Astrocyte (in vitro differentiated cells and primary cell): ENCODE measurements at regions not wholly inside any gene's neighbourhood (a gene's known extent, or its start where the extent isn't known, plus 50 kb on each side); places are given as distances from the start of the nearest gene placed in this dataset.

Experiments
- DNase-seq: peaks from one replicate; pipeline ENCODE4 v3.0.0-alpha.2; 2010; ENCODE audit warnings: low read depth
- FAIRE-seq: peaks from 2 replicates; lab custom pipeline; 2011; peaks lifted over from hg19 to GRCh38; lab: Jason Lieb, UNC
- H2AFZ ChIP-seq: 2 replicates; pipeline ENCODE4 v1.6.0; 2012; ENCODE audit warnings: low read depth, low read length, inconsistent platforms
- H3K27ac ChIP-seq: 2 replicates; pipeline ENCODE4 v1.5.1; 2011; ENCODE audit warnings: low read depth, low read length, inconsistent platforms
- H3K27me3 ChIP-seq: 2 replicates; pipeline ENCODE4 v1.6.0; 2011; ENCODE audit warnings: low read length, inconsistent platforms; ENCODE audit not compliant: insufficient read depth
- H3K36me3 ChIP-seq: 2 replicates; pipeline ENCODE4 v1.5.1; 2011; ENCODE audit warnings: low read length, inconsistent platforms; ENCODE audit not compliant: insufficient read depth
- H3K4me1 ChIP-seq: 2 replicates; pipeline ENCODE4 v1.5.1; 2011; ENCODE audit warnings: low read length, inconsistent platforms; ENCODE audit not compliant: insufficient read depth
- H3K4me2 ChIP-seq: 2 replicates; pipeline ENCODE4 v1.6.0; 2012; ENCODE audit warnings: low read length, inconsistent platforms
- H3K4me3 ChIP-seq: 2 replicates; pipeline ENCODE4 v1.5.1; 2011; ENCODE audit warnings: low read depth, mild to moderate bottlenecking, low read length, inconsistent platforms; ENCODE audit not compliant: insufficient read depth
- H3K79me2 ChIP-seq: 2 replicates; pipeline ENCODE4 v1.6.0; 2012; ENCODE audit warnings: mild to moderate bottlenecking, low read length, inconsistent platforms; ENCODE audit not compliant: insufficient read depth
- H3K9ac ChIP-seq: 2 replicates; pipeline ENCODE4 v1.6.0; 2012; ENCODE audit warnings: mild to moderate bottlenecking, low read length, inconsistent platforms
- H3K9me3 ChIP-seq: 2 replicates; pipeline ENCODE4 v1.5.1; 2012; ENCODE audit warnings: low read depth, mild to moderate bottlenecking, low read length, inconsistent platforms; ENCODE audit not compliant: insufficient read depth
- H4K20me1 ChIP-seq: 2 replicates; pipeline ENCODE4 v1.6.0; 2012; ENCODE audit warnings: low read length, inconsistent platforms; ENCODE audit not compliant: insufficient read depth
- H3K27ac Mint-ChIP-seq: one replicate; pipeline ENCODE4 v1.8.0; 2021; ENCODE audit warnings: mild to moderate bottlenecking, mixed read lengths; ENCODE audit not compliant: unreplicated experiment
- H3K27me3 Mint-ChIP-seq: one replicate; pipeline ENCODE4 v1.8.0; 2021; ENCODE audit warnings: low read depth, mixed read lengths; ENCODE audit not compliant: unreplicated experiment
- H3K36me3 Mint-ChIP-seq: one replicate; pipeline ENCODE4 v1.8.0; 2021; ENCODE audit warnings: low read depth, mixed read lengths; ENCODE audit not compliant: unreplicated experiment
- H3K4me1 Mint-ChIP-seq: one replicate; pipeline ENCODE4 v1.8.0; 2021; ENCODE audit warnings: low read depth, mixed read lengths; ENCODE audit not compliant: unreplicated experiment
- H3K4me3 Mint-ChIP-seq: one replicate; pipeline ENCODE4 v1.8.0; 2021; ENCODE audit warnings: mild to moderate bottlenecking, moderate library complexity, mixed read lengths; ENCODE audit not compliant: unreplicated experiment
- H3K9me3 Mint-ChIP-seq: one replicate; pipeline ENCODE4 v1.8.0; 2021; ENCODE audit warnings: mild to moderate bottlenecking, mixed read lengths; ENCODE audit not compliant: unreplicated experiment
- EZH2 ChIP-seq: IDR thresholded peaks from 2 replicates; pipeline ENCODE4 v1.6.1; 2012; ENCODE audit warnings: mild to moderate bottlenecking, low read length, inconsistent platforms; ENCODE audit not compliant: insufficient read depth
- TF ChIP-seq, protein P1 (sequence below): IDR thresholded peaks from 2 replicates; pipeline ENCODE4 v1.5.1; 2011; ENCODE audit warnings: low read depth, mild to moderate bottlenecking, inconsistent platforms, low read length, moderate library complexity; ENCODE audit not compliant: insufficient read depth

DNA sequence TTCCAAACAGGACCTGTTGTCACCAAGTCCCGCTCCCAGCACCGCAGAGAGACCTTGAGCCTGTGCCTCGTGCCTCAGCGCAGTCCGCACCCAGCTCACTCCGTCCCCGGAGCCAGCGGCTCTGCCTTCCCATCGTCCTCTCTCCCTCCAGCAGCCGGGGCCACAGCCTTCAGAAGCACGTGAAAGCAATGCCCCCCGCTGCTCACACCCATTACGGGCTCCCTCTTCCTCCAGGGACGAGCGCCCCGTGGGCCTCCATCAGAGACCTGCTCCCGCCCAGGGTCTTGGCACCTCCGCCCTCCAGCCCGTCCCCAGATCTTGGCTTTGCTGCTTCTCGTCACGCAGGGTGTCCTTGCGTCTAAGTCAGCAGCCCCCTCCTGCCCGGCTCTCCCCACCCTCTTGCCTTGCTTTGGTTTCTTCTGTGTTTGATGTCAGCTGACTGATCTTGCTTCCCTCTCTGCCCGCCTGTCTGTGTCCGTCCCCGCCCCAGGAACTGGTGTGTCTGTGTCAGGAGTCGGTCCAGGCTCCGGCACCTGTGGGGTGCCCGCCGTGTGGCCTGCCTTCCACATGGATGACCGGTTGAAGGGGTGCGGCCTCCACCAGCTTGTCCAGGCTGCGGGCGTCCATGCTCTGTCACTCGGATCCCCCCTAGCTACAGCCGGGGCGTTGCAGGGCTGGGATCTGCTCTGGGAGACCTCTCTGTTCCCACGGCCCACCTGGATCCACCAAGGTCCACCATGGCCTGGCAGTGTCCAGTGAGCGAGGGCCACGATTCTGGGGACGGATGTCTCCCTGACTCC, 61.9 kb downstream of the FOXL3 start:
- Mint-ChIP-seq H3K4me1 (no peaks in the 10 kb centered on the region), H3K27me3 (peaks cover 15% of the 10 kb centered on the region), H3K4me3 (no peak overlapping the region), H3K27ac (no peak overlapping the region), H3K36me3 (no peaks in the 10 kb centered on the region), H3K9me3 (peaks cover 12% of the 10 kb centered on the region)
- Histone ChIP-seq H4K20me1 (no peaks in the 10 kb centered on the region), H2AFZ (no peak overlapping the region), H3K4me1 (no peaks in the 10 kb centered on the region), H3K27ac (no peak overlapping the region), H3K4me3 (no peak overlapping the region), H3K4me2 (no peak overlapping the region), H3K9me3 (peaks cover 2% of the 10 kb centered on the region), H3K27me3 (no peaks in the 10 kb centered on the region), H3K79me2 (no peaks in the 10 kb centered on the region), H3K9ac (no peak overlapping the region), H3K36me3 (no peaks in the 10 kb centered on the region)
- no peak for FAIRE-seq
- no peak for DNase-seq
- TF ChIP-seq EZH2: no peak
- TF ChIP-seq, protein P1, sequence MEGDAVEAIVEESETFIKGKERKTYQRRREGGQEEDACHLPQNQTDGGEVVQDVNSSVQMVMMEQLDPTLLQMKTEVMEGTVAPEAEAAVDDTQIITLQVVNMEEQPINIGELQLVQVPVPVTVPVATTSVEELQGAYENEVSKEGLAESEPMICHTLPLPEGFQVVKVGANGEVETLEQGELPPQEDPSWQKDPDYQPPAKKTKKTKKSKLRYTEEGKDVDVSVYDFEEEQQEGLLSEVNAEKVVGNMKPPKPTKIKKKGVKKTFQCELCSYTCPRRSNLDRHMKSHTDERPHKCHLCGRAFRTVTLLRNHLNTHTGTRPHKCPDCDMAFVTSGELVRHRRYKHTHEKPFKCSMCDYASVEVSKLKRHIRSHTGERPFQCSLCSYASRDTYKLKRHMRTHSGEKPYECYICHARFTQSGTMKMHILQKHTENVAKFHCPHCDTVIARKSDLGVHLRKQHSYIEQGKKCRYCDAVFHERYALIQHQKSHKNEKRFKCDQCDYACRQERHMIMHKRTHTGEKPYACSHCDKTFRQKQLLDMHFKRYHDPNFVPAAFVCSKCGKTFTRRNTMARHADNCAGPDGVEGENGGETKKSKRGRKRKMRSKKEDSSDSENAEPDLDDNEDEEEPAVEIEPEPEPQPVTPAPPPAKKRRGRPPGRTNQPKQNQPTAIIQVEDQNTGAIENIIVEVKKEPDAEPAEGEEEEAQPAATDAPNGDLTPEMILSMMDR: no peak

GRCh38 chr7:353746-354325, 63.9 kb downstream of the FOXL3 start:
- H3K27ac Mint-ChIP-seq: no peak overlapping the region
- Histone ChIP-seq H3K27ac (no peak overlapping the region), H2AFZ (no peak overlapping the region), H3K27me3 (no peaks in the 10 kb centered on the region), H3K79me2 (no peaks in the 10 kb centered on the region), H3K4me1 (no peaks in the 10 kb centered on the region), H3K9ac (no peak overlapping the region), H4K20me1 (no peaks in the 10 kb centered on the region), H3K4me3 (no peak overlapping the region), H3K9me3 (peaks cover 8% of the 10 kb centered on the region), H3K36me3 (no peaks in the 10 kb centered on the region), H3K4me2 (peak overlapping the region; percentile 57)
- peaks cover 17% of the 10 kb centered on the region for H3K27me3 Mint-ChIP-seq
- TF ChIP-seq EZH2: no peak
- TF ChIP-seq, protein P1: no peak
- peaks cover 8% of the 10 kb centered on the region for H3K9me3 Mint-ChIP-seq
- H3K36me3 Mint-ChIP-seq: no peaks in the 10 kb centered on the region
- FAIRE-seq (no peak), DNase-seq (peak; percentile 62)
- H3K4me3 Mint-ChIP-seq: no peak overlapping the region
- no peaks in the 10 kb centered on the region for H3K4me1 Mint-ChIP-seq
